Activated B cell treated with CpG ODN at 0.5 μM for 24 hours (primary cell): ENCODE measurements at regions not wholly inside any gene's neighbourhood (a gene's known extent, or its start where the extent isn't known, plus 50 kb on each side); places are given as distances from the start of the nearest gene placed in this dataset.

Source experiments
- ATAC-seq: fragments of 200-7000 bp; cut with Tn5 transposase; one replicate; pipeline ENCODE4 v1.10.0; 2021; ENCODE audit warnings: low read depth, mild to moderate bottlenecking, moderate library complexity
- CTCF ChIA-PET: fragments of 350-600 bp; sonication (Branson Sonifier 250); formaldehyde crosslinking; loops from one replicate; lab custom pipeline; 2021; ENCODE audit warnings: antibody characterized with exemption; lab: Charles Lee
- POLR2A ChIA-PET: fragments of 350-600 bp; sonication (Branson Sonifier 250); formaldehyde crosslinking; loops from one replicate; lab custom pipeline; 2021; ENCODE audit warnings: antibody characterized with exemption; lab: Charles Lee
- DNase-seq: peaks from one replicate; pipeline ENCODE4 v3.0.0; 2022
- H3K27ac Mint-ChIP-seq: one replicate; pipeline ENCODE4 v1.8.0; 2020; ENCODE audit warnings: mixed read lengths
- H3K27me3 Mint-ChIP-seq: one replicate; pipeline ENCODE4 v1.8.0; 2021; ENCODE audit warnings: mixed read lengths
- H3K36me3 Mint-ChIP-seq: one replicate; pipeline ENCODE4 v1.8.0; 2021; ENCODE audit warnings: low read depth, mixed read lengths
- H3K4me1 Mint-ChIP-seq: one replicate; pipeline ENCODE4 v1.8.0; 2021; ENCODE audit warnings: mixed read lengths
- H3K4me3 Mint-ChIP-seq: one replicate; pipeline ENCODE4 v1.8.0; 2020; ENCODE audit warnings: mild to moderate bottlenecking, mixed read lengths
- H3K9me3 Mint-ChIP-seq: one replicate; pipeline ENCODE4 v1.8.0; 2020; ENCODE audit warnings: mixed read lengths
- intact Hi-C: fragments of 100-400 bp; cut with micrococcal nuclease; formaldehyde crosslinking; loops from one replicate; pipeline ENCODE4 v1.15.1; 2024
- TF ChIP-seq, protein P1 (sequence below): fragments of 200-600 bp; IDR thresholded peaks from one replicate; pipeline ENCODE4 v1.8.0; 2022; ENCODE audit warnings: antibody characterized with exemption, mild to moderate bottlenecking

GRCh38 chr2:161556440-161556839 is 67.8 kb upstream of the SLC4A10 start:
- ATAC-seq: no peak
- Mint-ChIP-seq H3K4me3 (no peak overlapping the region), H3K27ac (no peak overlapping the region), H3K4me1 (no peaks in the 10 kb centered on the region), H3K36me3 (no peaks in the 10 kb centered on the region), H3K9me3 (peaks cover 3% of the 10 kb centered on the region), H3K27me3 (no peaks in the 10 kb centered on the region)
- POLR2A ChIA-PET: no interaction called here
- TF ChIP-seq, protein P1, sequence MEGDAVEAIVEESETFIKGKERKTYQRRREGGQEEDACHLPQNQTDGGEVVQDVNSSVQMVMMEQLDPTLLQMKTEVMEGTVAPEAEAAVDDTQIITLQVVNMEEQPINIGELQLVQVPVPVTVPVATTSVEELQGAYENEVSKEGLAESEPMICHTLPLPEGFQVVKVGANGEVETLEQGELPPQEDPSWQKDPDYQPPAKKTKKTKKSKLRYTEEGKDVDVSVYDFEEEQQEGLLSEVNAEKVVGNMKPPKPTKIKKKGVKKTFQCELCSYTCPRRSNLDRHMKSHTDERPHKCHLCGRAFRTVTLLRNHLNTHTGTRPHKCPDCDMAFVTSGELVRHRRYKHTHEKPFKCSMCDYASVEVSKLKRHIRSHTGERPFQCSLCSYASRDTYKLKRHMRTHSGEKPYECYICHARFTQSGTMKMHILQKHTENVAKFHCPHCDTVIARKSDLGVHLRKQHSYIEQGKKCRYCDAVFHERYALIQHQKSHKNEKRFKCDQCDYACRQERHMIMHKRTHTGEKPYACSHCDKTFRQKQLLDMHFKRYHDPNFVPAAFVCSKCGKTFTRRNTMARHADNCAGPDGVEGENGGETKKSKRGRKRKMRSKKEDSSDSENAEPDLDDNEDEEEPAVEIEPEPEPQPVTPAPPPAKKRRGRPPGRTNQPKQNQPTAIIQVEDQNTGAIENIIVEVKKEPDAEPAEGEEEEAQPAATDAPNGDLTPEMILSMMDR: no peak
- CTCF ChIA-PET: no interaction called here
- no peak for DNase-seq
- intact Hi-C loops: no loop called here

DNA sequence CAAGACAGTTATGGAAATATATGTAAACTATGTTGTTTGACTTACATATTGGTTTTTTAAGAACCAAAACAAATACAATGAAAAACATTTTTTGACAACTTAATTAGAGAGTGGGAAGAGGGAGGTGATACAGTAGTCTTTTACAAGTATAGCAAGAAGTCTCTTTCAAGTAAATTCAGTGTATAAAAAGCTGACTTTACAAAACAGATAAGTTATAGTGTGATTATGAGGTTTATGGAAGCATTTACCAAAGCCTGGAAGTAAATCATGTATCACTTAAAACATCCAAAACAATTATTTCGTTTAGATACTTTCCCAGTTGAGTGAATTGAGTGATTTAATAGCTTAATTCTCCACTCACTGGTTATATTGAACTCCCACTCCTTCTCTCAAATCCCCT is 66.7 kb upstream of the SLC4A10 start:
- ATAC-seq: no peak
- intact Hi-C loops: no loop called here
- CTCF ChIA-PET: no interaction called here
- Mint-ChIP-seq H3K9me3 (peaks cover 8% of the 10 kb centered on the region), H3K36me3 (no peaks in the 10 kb centered on the region), H3K27ac (no peak overlapping the region), H3K4me1 (no peaks in the 10 kb centered on the region), H3K27me3 (no peaks in the 10 kb centered on the region), H3K4me3 (no peak overlapping the region)
- POLR2A ChIA-PET: no interaction called here
- TF ChIP-seq, protein P1: no peak
- DNase-seq: no peak

GRCh38 chr2:161564906-161565305 is 59.3 kb upstream of the SLC4A10 start:
- DNase-seq (no peak), ATAC-seq (no peak)
- Mint-ChIP-seq H3K9me3 (peaks cover 17% of the 10 kb centered on the region), H3K27me3 (no peaks in the 10 kb centered on the region), H3K27ac (no peak overlapping the region), H3K4me1 (no peaks in the 10 kb centered on the region), H3K36me3 (no peaks in the 10 kb centered on the region), H3K4me3 (no peak overlapping the region)
- POLR2A ChIA-PET: no interaction called here
- TF ChIP-seq, protein P1: no peak
- intact Hi-C loops: no loop called here
- CTCF ChIA-PET: no interaction called here

DNA sequence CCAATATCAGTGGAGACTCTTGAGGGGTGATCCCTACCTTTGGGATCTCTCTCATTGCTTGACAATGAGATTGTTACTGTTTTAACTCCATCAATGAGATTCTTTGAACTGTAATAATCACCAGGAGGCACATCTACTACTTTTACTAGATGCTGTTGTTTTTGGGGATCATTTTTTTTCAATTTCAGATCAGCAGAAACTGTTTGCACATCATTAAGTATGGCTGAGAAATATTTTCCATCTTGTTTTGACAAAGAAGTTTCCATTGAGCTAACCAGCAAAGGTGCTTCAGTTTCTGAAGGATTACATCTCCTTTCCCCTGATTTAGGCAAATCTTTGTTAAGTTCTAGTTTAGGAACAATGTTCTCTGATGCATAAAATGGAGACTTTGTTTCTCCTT is 54.8 kb upstream of the SLC4A10 start:
- Mint-ChIP-seq H3K36me3 (no peaks in the 10 kb centered on the region), H3K9me3 (peaks cover 6% of the 10 kb centered on the region), H3K4me1 (no peaks in the 10 kb centered on the region), H3K4me3 (no peak overlapping the region), H3K27me3 (no peaks in the 10 kb centered on the region), H3K27ac (no peak overlapping the region)
- DNase-seq (no peak), ATAC-seq (no peak)
- ChIA-PET POLR2A (no interaction called here), CTCF (no interaction called here)
- TF ChIP-seq, protein P1: no peak
- intact Hi-C loops: no loop called here

GRCh38 chr2:161570424-161571050 is 53.7 kb upstream of the SLC4A10 start:
- intact Hi-C loops: no loop called here
- Mint-ChIP-seq H3K36me3 (no peaks in the 10 kb centered on the region), H3K4me1 (no peaks in the 10 kb centered on the region), H3K27ac (no peak overlapping the region), H3K4me3 (no peak overlapping the region), H3K27me3 (no peaks in the 10 kb centered on the region), H3K9me3 (peaks cover 2% of the 10 kb centered on the region)
- TF ChIP-seq, protein P1: no peak
- DNase-seq (no peak), ATAC-seq (no peak)
- ChIA-PET CTCF (no interaction called here), POLR2A (no interaction called here)
